ENCODE measurements at regions not wholly inside any gene's neighbourhood (a gene's known extent, or its start where the extent isn't known, plus 50 kb on each side); places are given as distances from the start of the nearest gene placed in this dataset.

- no peak overlapping the region for H3K27ac ChIP-seq
- H3K4me3 ChIP-seq: no peak overlapping the region
Observed at GRCh38 chr10:113350311-113351040, 202.4 kb upstream of the HABP2 start.

GRCh38 chr10:113354711-113355110, 198.1 kb upstream of the HABP2 start:
- Histone ChIP-seq H3K27ac (no peak overlapping the region), H3K4me3 (no peak overlapping the region)

- Histone ChIP-seq H3K4me3 (no peak overlapping the region), H3K27ac (peak overlapping the region in 1 of 21 experiments; percentile 14)
Observed at GRCh38 chr10:113356794-113357680, 195.8 kb upstream of the HABP2 start.

GRCh38 chr10:113357681-113358300, 195.1 kb upstream of the HABP2 start:
- Histone ChIP-seq H3K4me3 (no peak overlapping the region), H3K27ac (peak overlapping the region in 1 of 21 experiments; percentile 53)

- Histone ChIP-seq H3K4me3 (no peak overlapping the region), H3K27ac (no peak overlapping the region)
Observed at GRCh38 chr10:113359655-113360054, 193.2 kb upstream of the HABP2 start.

- Histone ChIP-seq H3K27ac (no peak overlapping the region), H3K4me3 (no peak overlapping the region)
Observed at GRCh38 chr10:113360870-113361269, 192.0 kb upstream of the HABP2 start.

GRCh38 chr10:113362645-113363091, 190.2 kb upstream of the HABP2 start:
- peak overlapping the region in 5 of 21 experiments; percentile 13 to 64 (median 36) for H3K27ac ChIP-seq
- H3K4me3 ChIP-seq: no peak overlapping the region

- H3K4me3 ChIP-seq: no peak overlapping the region
Observed at GRCh38 chr10:113364227-113364626, 188.6 kb upstream of the HABP2 start.

GRCh38 chr10:113368666-113369364, 184.0 kb upstream of the HABP2 start:
- Histone ChIP-seq H3K4me3 (no peak overlapping the region), H3K27ac (no peak overlapping the region)

More at GRCh38 chr10:113364227-113364626, 188.6 kb upstream of the HABP2 start:
- peak overlapping the region in 1 of 21 experiments; percentile 16 for H3K27ac ChIP-seq

- Histone ChIP-seq H3K27ac (no peak overlapping the region), H3K4me3 (no peak overlapping the region)
Observed at GRCh38 chr10:113369365-113369694, 183.5 kb upstream of the HABP2 start.

GRCh38 chr10:113376428-113376827, 176.4 kb upstream of the HABP2 start:
- Histone ChIP-seq H3K27ac (no peak overlapping the region), H3K4me3 (no peak overlapping the region)

- H3K4me3 ChIP-seq: no peak overlapping the region
- no peak overlapping the region for H3K27ac ChIP-seq
Observed at GRCh38 chr10:113379091-113379490, 173.8 kb upstream of the HABP2 start.

GRCh38 chr10:113381416-113381815, 171.4 kb upstream of the HABP2 start:
- Histone ChIP-seq H3K27ac (peak overlapping the region in 11 of 21 experiments; percentile 27 to 85 (median 67)), H3K4me3 (peak overlapping the region in 1 of 7 experiments; percentile 12)

- Histone ChIP-seq H3K27ac (peak overlapping the region in 19 of 21 experiments; percentile 2 to 85 (median 50)), H3K4me3 (peak overlapping the region in 2 of 7 experiments; percentile 7 to 12)
Observed at GRCh38 chr10:113381981-113382509, 170.8 kb upstream of the HABP2 start.

GRCh38 chr10:113382691-113383090, 170.2 kb upstream of the HABP2 start:
- H3K4me3 ChIP-seq: peak overlapping the region in 1 of 7 experiments; percentile 12
- H3K27ac ChIP-seq: peak overlapping the region in 11 of 21 experiments; percentile 44 to 85 (median 67)

- no peak overlapping the region for H3K4me3 ChIP-seq
- H3K27ac ChIP-seq: peak overlapping the region in 7 of 21 experiments; percentile 5 to 41 (median 12)
Observed at GRCh38 chr10:113384181-113384580, 168.7 kb upstream of the HABP2 start.

GRCh38 chr10:113385021-113385999, 167.5 kb upstream of the HABP2 start:
- H3K27ac ChIP-seq: peak overlapping the region in 8 of 21 experiments; percentile 5 to 53 (median 34)
- no peak overlapping the region for H3K4me3 ChIP-seq

- H3K4me3 ChIP-seq: no peak overlapping the region
- H3K27ac ChIP-seq: no peak overlapping the region
Observed at GRCh38 chr10:113386005-113386404, 166.8 kb upstream of the HABP2 start.
